Chondrocyte (in vitro differentiated cells): ENCODE measurements at regions not wholly inside any gene's neighbourhood (a gene's known extent, or its start where the extent isn't known, plus 50 kb on each side); places are given as distances from the start of the nearest gene placed in this dataset.

Experiments
- DNase-seq: peaks from one replicate; pipeline ENCODE4 v3.0.0; 2021; ENCODE audit warnings: mixed read lengths, low spot score
- H3K27ac Mint-ChIP-seq: one replicate; pipeline ENCODE4 v1.8.0; 2021; ENCODE audit warnings: mild to moderate bottlenecking, moderate library complexity, mixed read lengths; ENCODE audit not compliant: unreplicated experiment
- H3K27me3 Mint-ChIP-seq: 2 replicates; pipeline ENCODE4 v1.8.0; 2021; ENCODE audit warnings: low read depth, mixed read lengths
- H3K36me3 Mint-ChIP-seq: 2 replicates; pipeline ENCODE4 v1.8.0; 2021; ENCODE audit warnings: low read depth, mixed read lengths
- H3K4me1 Mint-ChIP-seq: 2 replicates; pipeline ENCODE4 v1.8.0; 2021; ENCODE audit warnings: low read depth, mild to moderate bottlenecking, mixed read lengths
- H3K4me3 Mint-ChIP-seq: one replicate; pipeline ENCODE4 v1.8.0; 2021; ENCODE audit warnings: mild to moderate bottlenecking, moderate library complexity, mixed read lengths; ENCODE audit not compliant: unreplicated experiment
- H3K9me3 Mint-ChIP-seq: 2 replicates; pipeline ENCODE4 v1.8.0; 2021; ENCODE audit warnings: low read depth, mixed read lengths
- CTCF ChIP-seq: fragments of 200-600 bp; sonication (generic); IDR thresholded peaks from 2 replicates; pipeline ENCODE4 v1.5.0; 2021; ENCODE audit warnings: antibody characterized with exemption, mild to moderate bottlenecking, moderate library complexity

- no peaks in the 10 kb centered on the region for H3K27me3 Mint-ChIP-seq
- no peak overlapping the region for H3K4me3 Mint-ChIP-seq
- H3K9me3 Mint-ChIP-seq, result peaks cover 44% of the 10 kb centered on the region
- DNase-seq, result no peak
- H3K36me3 Mint-ChIP-seq, result peaks cover 3% of the 10 kb centered on the region
- H3K27ac Mint-ChIP-seq, result no peak overlapping the region
- TF ChIP-seq CTCF, result no peak
- peaks cover 26% of the 10 kb centered on the region for H3K4me1 Mint-ChIP-seq
Observed at GRCh38 chrX:63917296-63917695, 132.3 kb upstream of the ARHGEF9 start.

GRCh38 chrX:63913719-63914118 is 128.7 kb upstream of the ARHGEF9 start:
- Mint-ChIP-seq H3K9me3 (peaks cover 44% of the 10 kb centered on the region), H3K4me3 (no peak overlapping the region), H3K27me3 (no peaks in the 10 kb centered on the region), H3K4me1 (peaks cover 7% of the 10 kb centered on the region), H3K27ac (no peak overlapping the region), H3K36me3 (peaks cover 3% of the 10 kb centered on the region)
- no peak for DNase-seq
- TF ChIP-seq CTCF, result no peak

- H3K27ac Mint-ChIP-seq, result peak overlapping the region; percentile 80
- peaks cover 10% of the 10 kb centered on the region for H3K4me1 Mint-ChIP-seq
- no peak for DNase-seq
- peaks cover 47% of the 10 kb centered on the region for H3K9me3 Mint-ChIP-seq
- no peak overlapping the region for H3K4me3 Mint-ChIP-seq
- no peaks in the 10 kb centered on the region for H3K27me3 Mint-ChIP-seq
- TF ChIP-seq CTCF, result no peak
- H3K36me3 Mint-ChIP-seq, result peaks cover 4% of the 10 kb centered on the region
Observed at GRCh38 chrX:63889001-63889400, 104.0 kb upstream of the ARHGEF9 start.

- no peak overlapping the region for H3K4me3 Mint-ChIP-seq
- H3K27ac Mint-ChIP-seq, result no peak overlapping the region
- peaks cover 29% of the 10 kb centered on the region for H3K9me3 Mint-ChIP-seq
- H3K36me3 Mint-ChIP-seq, result peaks cover 2% of the 10 kb centered on the region
- peaks cover 10% of the 10 kb centered on the region for H3K4me1 Mint-ChIP-seq
- H3K27me3 Mint-ChIP-seq, result no peaks in the 10 kb centered on the region
- no peak for DNase-seq
- TF ChIP-seq CTCF, result no peak
Observed at GRCh38 chrX:63884821-63885790, 100.1 kb upstream of the ARHGEF9 start.

- H3K4me3 Mint-ChIP-seq, result no peak overlapping the region
- H3K9me3 Mint-ChIP-seq, result peaks cover 33% of the 10 kb centered on the region
- no peaks in the 10 kb centered on the region for H3K4me1 Mint-ChIP-seq
- H3K27ac Mint-ChIP-seq, result no peak overlapping the region
- H3K27me3 Mint-ChIP-seq, result no peaks in the 10 kb centered on the region
- DNase-seq, result no peak
- no peaks in the 10 kb centered on the region for H3K36me3 Mint-ChIP-seq
- TF ChIP-seq CTCF, result no peak
Observed at GRCh38 chrX:63869506-63869905, 84.5 kb upstream of the ARHGEF9 start.
